Glutamatergic neuron (in vitro differentiated cells): ENCODE measurements at regions not wholly inside any gene's neighbourhood (a gene's known extent, or its start where the extent isn't known, plus 50 kb on each side); places are given as distances from the start of the nearest gene placed in this dataset.

Source experiments
- DNase-seq: peaks from one replicate; pipeline ENCODE4 v3.0.0; 2022
- H3K27ac Mint-ChIP-seq: one replicate; pipeline ENCODE4 v1.8.0; 2020; ENCODE audit warnings: mild to moderate bottlenecking, mixed read lengths, inconsistent platforms; ENCODE audit not compliant: unreplicated experiment
- H3K27me3 Mint-ChIP-seq: one replicate; pipeline ENCODE4 v1.8.0; 2020; ENCODE audit warnings: mild to moderate bottlenecking, moderate library complexity, mixed read lengths, inconsistent platforms; ENCODE audit not compliant: unreplicated experiment
- H3K36me3 Mint-ChIP-seq: one replicate; pipeline ENCODE4 v1.8.0; 2020; ENCODE audit warnings: mild to moderate bottlenecking, mixed read lengths, inconsistent platforms; ENCODE audit not compliant: unreplicated experiment
- H3K4me1 Mint-ChIP-seq: one replicate; pipeline ENCODE4 v1.8.0; 2020; ENCODE audit warnings: mild to moderate bottlenecking, low read depth, mixed read lengths, inconsistent platforms; ENCODE audit not compliant: unreplicated experiment
- H3K4me3 Mint-ChIP-seq: one replicate; pipeline ENCODE4 v1.8.0; 2020; ENCODE audit warnings: mild to moderate bottlenecking, mixed read lengths, inconsistent platforms; ENCODE audit not compliant: unreplicated experiment
- H3K9me3 Mint-ChIP-seq: one replicate; pipeline ENCODE4 v1.8.0; 2020; ENCODE audit warnings: mild to moderate bottlenecking, moderate library complexity, mixed read lengths, inconsistent platforms; ENCODE audit not compliant: unreplicated experiment
- CTCF ChIP-seq: fragments of 200-600 bp; sonication (generic); IDR thresholded peaks from one replicate; pipeline ENCODE4 v1.5.0; 2021; ENCODE audit not compliant: partially characterized antibody, unreplicated experiment

- Mint-ChIP-seq H3K4me1 (peaks cover 3% of the 10 kb centered on the region), H3K27me3 (no peaks in the 10 kb centered on the region), H3K36me3 (peaks cover 5% of the 10 kb centered on the region), H3K4me3 (no peak overlapping the region), H3K27ac (no peak overlapping the region), H3K9me3 (peaks cover 3% of the 10 kb centered on the region)
- TF ChIP-seq CTCF: no peak
- no peak for DNase-seq
Measured at GRCh38 chr16:72313903-72314302, 141.9 kb upstream of the PMFBP1 start.

GRCh38 chr16:72312828-72313227 lies 140.9 kb upstream of the PMFBP1 start:
- Mint-ChIP-seq H3K9me3 (no peaks in the 10 kb centered on the region), H3K27me3 (no peaks in the 10 kb centered on the region), H3K4me3 (no peak overlapping the region), H3K4me1 (peaks cover 3% of the 10 kb centered on the region), H3K36me3 (peaks cover 8% of the 10 kb centered on the region), H3K27ac (no peak overlapping the region)
- no peak for TF ChIP-seq CTCF
- no peak for DNase-seq

GRCh38 chr16:72311426-72311825 lies 139.5 kb upstream of the PMFBP1 start:
- Mint-ChIP-seq H3K4me1 (peaks cover 3% of the 10 kb centered on the region), H3K4me3 (no peak overlapping the region), H3K36me3 (peaks cover 8% of the 10 kb centered on the region), H3K9me3 (no peaks in the 10 kb centered on the region), H3K27ac (no peak overlapping the region), H3K27me3 (no peaks in the 10 kb centered on the region)
- no peak for TF ChIP-seq CTCF
- no peak for DNase-seq

GRCh38 chr16:72309001-72309400 lies 137.0 kb upstream of the PMFBP1 start:
- no peak for DNase-seq
- H3K9me3 Mint-ChIP-seq: peaks cover 2% of the 10 kb centered on the region
- no peak overlapping the region for H3K27ac Mint-ChIP-seq
- TF ChIP-seq CTCF: no peak
- H3K36me3 Mint-ChIP-seq: peaks cover 16% of the 10 kb centered on the region
- peaks cover 3% of the 10 kb centered on the region for H3K4me1 Mint-ChIP-seq
- H3K27me3 Mint-ChIP-seq: peaks cover 1% of the 10 kb centered on the region
- no peak overlapping the region for H3K4me3 Mint-ChIP-seq

- no peak for TF ChIP-seq CTCF
- H3K36me3 Mint-ChIP-seq: peaks cover 19% of the 10 kb centered on the region
- H3K4me3 Mint-ChIP-seq: no peak overlapping the region
- DNase-seq: no peak
- peaks cover 3% of the 10 kb centered on the region for H3K4me1 Mint-ChIP-seq
- H3K27me3 Mint-ChIP-seq: peaks cover 1% of the 10 kb centered on the region
- no peak overlapping the region for H3K27ac Mint-ChIP-seq
- H3K9me3 Mint-ChIP-seq: peaks cover 2% of the 10 kb centered on the region
Measured at GRCh38 chr16:72308396-72308795, 136.4 kb upstream of the PMFBP1 start.
